Fibroblast of pulmonary artery (primary cell): ENCODE measurements at regions not wholly inside any gene's neighbourhood (a gene's known extent, or its start where the extent isn't known, plus 50 kb on each side); places are given as distances from the start of the nearest gene placed in this dataset.

Experiments
- DNase-seq: peaks from one replicate; pipeline ENCODE4 v3.0.0-alpha.2; 2010; ENCODE audit warnings: low read depth
- H3K4me3 ChIP-seq: replicated peaks from 2 replicates; pipeline ENCODE4 v1.5.1; 2011; ENCODE audit warnings: low read depth, mild to moderate bottlenecking, control low read depth, low read length, moderate library complexity
- CTCF ChIP-seq: IDR thresholded peaks from 2 replicates; pipeline ENCODE4 v1.5.1; 2011; ENCODE audit warnings: mild to moderate bottlenecking, control low read depth, low read length, inconsistent platforms; ENCODE audit errors: missing control alignments

- no peak for TF ChIP-seq CTCF
- DNase-seq, result no peak
- H3K4me3 ChIP-seq, result no peak overlapping the region
Observed at GRCh38 chr3:193846569-193846968, 253.6 kb downstream of the OPA1 start.

GRCh38 chr3:193847402-193847801, 254.4 kb downstream of the OPA1 start:
- no peak overlapping the region for H3K4me3 ChIP-seq

DNA sequence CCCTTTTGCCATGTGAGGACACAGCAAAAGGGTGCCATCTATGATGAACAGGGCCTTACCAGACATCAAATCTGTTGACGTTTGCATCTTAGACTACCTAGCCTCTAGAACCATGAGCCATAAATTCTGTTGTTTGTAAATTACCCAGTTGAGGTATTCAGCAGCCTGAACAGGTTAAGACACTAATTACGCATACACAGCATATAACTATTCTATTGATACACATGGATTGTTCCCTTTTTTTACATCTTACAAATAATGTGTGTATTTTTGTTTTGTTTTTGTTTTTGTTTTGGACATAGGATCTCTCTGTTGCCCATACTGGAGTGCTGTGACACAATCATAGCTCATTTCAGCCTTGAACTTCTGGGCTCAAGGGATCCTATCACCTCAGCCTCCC, 255.5 kb downstream of the OPA1 start:
- no peak overlapping the region for H3K4me3 ChIP-seq
- no peak for TF ChIP-seq CTCF
- DNase-seq, result no peak

More at GRCh38 chr3:193847402-193847801, 254.4 kb downstream of the OPA1 start:
- no peak for DNase-seq
- no peak for TF ChIP-seq CTCF

DNA sequence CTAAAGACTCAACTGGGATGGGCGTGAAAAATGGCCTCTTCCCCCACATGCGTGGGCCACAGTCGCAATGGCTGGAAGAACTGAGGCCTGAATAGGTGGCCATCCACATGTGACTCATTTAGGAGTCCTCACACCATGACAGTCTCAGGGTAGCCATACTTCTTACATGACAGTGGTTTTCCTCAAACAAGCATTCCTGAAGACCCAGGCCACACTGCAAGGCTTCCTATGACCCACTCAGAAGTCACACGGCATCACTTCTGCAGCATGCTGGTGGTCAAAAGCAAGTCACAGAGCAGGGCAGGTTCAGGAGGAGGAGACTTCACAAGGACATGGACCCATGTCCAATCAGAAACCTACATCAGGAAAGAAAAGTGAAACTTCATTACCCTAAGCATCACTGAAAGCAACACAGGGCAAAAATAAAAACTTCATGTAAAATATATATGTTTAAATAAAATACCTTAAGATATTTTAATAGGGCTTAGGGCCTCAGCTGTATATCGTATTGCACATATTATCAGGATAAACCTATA, 257.1 kb downstream of the OPA1 start:
- no peak for TF ChIP-seq CTCF
- no peak overlapping the region for H3K4me3 ChIP-seq
- DNase-seq, result no peak

- DNase-seq, result no peak
- no peak for TF ChIP-seq CTCF
- H3K4me3 ChIP-seq, result no peak overlapping the region
Observed at GRCh38 chr3:193851428-193851847, 258.4 kb downstream of the OPA1 start.

DNA sequence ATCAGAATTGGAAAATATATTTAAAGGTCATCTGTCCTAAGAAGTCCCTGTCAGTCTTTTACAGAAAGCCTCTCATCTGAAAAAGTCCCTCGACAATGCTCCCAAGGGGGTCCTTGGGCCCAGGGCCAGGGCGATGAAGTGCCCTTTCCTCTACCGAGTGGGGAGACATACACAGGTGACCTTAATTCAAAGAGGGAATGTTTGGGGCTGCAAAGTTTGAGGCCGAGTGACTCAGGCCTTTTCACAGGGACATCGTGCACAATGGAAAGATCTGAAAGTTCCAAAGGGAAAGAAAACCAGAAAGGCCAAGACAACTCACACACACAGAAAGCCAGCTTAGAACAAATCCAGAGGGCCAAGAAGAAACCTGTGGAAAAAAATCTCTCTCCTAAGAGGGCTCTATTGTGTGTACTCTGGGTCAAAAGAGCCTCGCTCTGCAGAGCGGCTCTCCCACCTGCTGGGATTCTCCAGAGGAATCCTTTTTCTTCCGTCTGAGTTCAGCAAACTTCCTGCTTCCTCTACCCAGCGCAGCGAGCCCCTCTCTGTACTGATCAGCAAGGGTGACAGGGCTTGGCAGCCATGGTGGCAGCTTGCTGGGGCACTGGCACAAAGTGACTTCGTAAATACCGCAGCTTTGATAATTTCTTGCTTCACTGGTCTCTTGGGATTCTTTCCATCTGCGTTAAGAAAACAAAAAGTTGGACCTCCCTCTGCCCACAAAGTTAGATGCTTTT, 259.1 kb downstream of the OPA1 start:
- TF ChIP-seq CTCF, result no peak
- H3K4me3 ChIP-seq, result no peak overlapping the region
- peak; percentile 16 for DNase-seq

- no peak overlapping the region for H3K4me3 ChIP-seq
- TF ChIP-seq CTCF, result no peak
- no peak for DNase-seq
Observed at GRCh38 chr3:193852901-193853300, 259.9 kb downstream of the OPA1 start.
